Esophagus muscularis mucosa (tissue), 4 donors: ENCODE measurements at regions not wholly inside any gene's neighbourhood (a gene's known extent, or its start where the extent isn't known, plus 50 kb on each side); places are given as distances from the start of the nearest gene placed in this dataset.

Source experiments
- DNase-seq: peaks from one replicate; pipeline ENCODE4 v3.0.0-alpha.2; 2017; ENCODE audit errors: extremely low spot score
- H3K27ac ChIP-seq, 4 donors: fragments of 200-600 bp; sonication (generic); replicated peaks in 1 of 4; 1 replicate in 3 of 4; 2 replicates in 1 of 4; pipeline ENCODE4 v1.5.1; 2016 to 2019; ENCODE audit warnings: mild to moderate bottlenecking in 1 of 4
- H3K27me3 ChIP-seq, 4 donors: fragments of 200-600 bp; sonication (generic); one replicate each; pipeline versions ENCODE4 v1.5.1 to v1.6.0; 2016 to 2019
- H3K36me3 ChIP-seq, 4 donors: fragments of 200-600 bp; sonication (generic); one replicate each; pipeline ENCODE4 v1.5.1; 2016 to 2019
- H3K4me1 ChIP-seq, 4 donors: fragments of 200-600 bp; sonication (generic); one replicate each; pipeline ENCODE4 v1.5.1; 2016 to 2019
- H3K4me3 ChIP-seq, 4 donors: fragments of 200-600 bp; sonication (generic); 1 replicate in 2 of 4; 2 replicates in 2 of 4; pipeline ENCODE4 v1.5.1; 2016 to 2019; ENCODE audit warnings: mild to moderate bottlenecking in 4 of 4, moderate library complexity in 1 of 4
- H3K9me3 ChIP-seq, 4 donors: fragments of 200-600 bp; sonication (generic); 1 replicate in 3 of 4; 2 replicates in 1 of 4; pipeline ENCODE4 v1.5.1; 2016 to 2019
- CTCF ChIP-seq, 3 experiments: fragments of 200-600 bp in 2 of 3; fragments of 450-650 bp in 1 of 3; sonication (generic) in 2 of 3; IDR thresholded peaks; one replicate each; pipeline ENCODE4 v1.5.1; 2017 to 2019; ENCODE audit warnings: antibody characterized with exemption in 3 of 3, mild to moderate bottlenecking in 2 of 3, moderate library complexity in 1 of 3
- EP300 ChIP-seq: sonication (generic); formaldehyde crosslinking; IDR thresholded peaks from one replicate; pipeline ENCODE4 v1.6.1; 2017; ENCODE audit warnings: antibody characterized with exemption
- POLR2A ChIP-seq: fragments of 450-650 bp; IDR thresholded peaks from one replicate; pipeline ENCODE4 v1.6.1; 2017; ENCODE audit warnings: antibody characterized with exemption, moderate library complexity, mild to moderate bottlenecking, low read depth
- POLR2AphosphoS5 ChIP-seq, 2 donors: sonication (generic); formaldehyde crosslinking; IDR thresholded peaks; one replicate each; pipeline ENCODE4 v1.6.1; 2017; ENCODE audit warnings: antibody characterized with exemption in 2 of 2
- WGBS: methylation state at CpG from one replicate; pipeline ENCODE4 v1.1.5; 2018; 5-methylcytosine and 5-hydroxymethylcytosine counted together
- intact Hi-C: fragments of 100-400 bp; cut with DNase I; formaldehyde crosslinking; loops from one replicate; pipeline ENCODE4 v1.15.1; 2023

GRCh38 chr1:87866416-87866815 is 537.7 kb downstream of the LMO4 start:
- H3K4me3 ChIP-seq, result no peak overlapping the region
- H3K9me3 ChIP-seq, result peaks cover 0 to 7% (median 0%) of the 10 kb centered on the region in 4 donors
- DNase-seq, result no peak
- TF ChIP-seq POLR2A, result no peak
- no peak for TF ChIP-seq POLR2AphosphoS5 (IDR thresholded peaks at IDR 0.05)
- TF ChIP-seq EP300, result no peak
- TF ChIP-seq CTCF (IDR thresholded peaks at IDR 0.05), result no peak
- 89% methylated on average over 3 of the region's 3 CpGs for WGBS
- no peaks in the 10 kb centered on the region for H3K4me1 ChIP-seq
- no peaks in the 10 kb centered on the region for H3K27me3 ChIP-seq
- intact Hi-C loops, result no loop called here
- H3K27ac ChIP-seq, result no peak overlapping the region
- H3K36me3 ChIP-seq, result no peaks in the 10 kb centered on the region

- H3K4me3 ChIP-seq, result no peak overlapping the region
- H3K4me1 ChIP-seq, result no peaks in the 10 kb centered on the region
- H3K36me3 ChIP-seq, result no peaks in the 10 kb centered on the region
- no peak for DNase-seq
- H3K27ac ChIP-seq, result no peak overlapping the region
- no peaks in the 10 kb centered on the region for H3K27me3 ChIP-seq
- TF ChIP-seq CTCF (IDR thresholded peaks at IDR 0.05), result no peak
- TF ChIP-seq EP300, result no peak
- TF ChIP-seq POLR2AphosphoS5 (IDR thresholded peaks at IDR 0.05), result no peak
- TF ChIP-seq POLR2A, result no peak
- 65% methylated on average over 1 of the region's 1 CpG for WGBS
- peaks cover 0 to 7% (median 0%) of the 10 kb centered on the region in 4 donors for H3K9me3 ChIP-seq
- intact Hi-C loops, result no loop called here
These were observed 538.9 kb downstream of the LMO4 start for GRCh38 chr1:87867626-87868025.

GRCh38 chr1:87869567-87869966 is 540.9 kb downstream of the LMO4 start:
- TF ChIP-seq POLR2AphosphoS5 (IDR thresholded peaks at IDR 0.05) (no peak), POLR2A (no peak), EP300 (no peak), CTCF (IDR thresholded peaks at IDR 0.05) (no peak)
- Histone ChIP-seq H3K4me1 (no peaks in the 10 kb centered on the region), H3K27me3 (no peaks in the 10 kb centered on the region), H3K27ac (no peak overlapping the region), H3K36me3 (no peaks in the 10 kb centered on the region), H3K9me3 (peaks cover 0 to 7% (median 0%) of the 10 kb centered on the region in 4 donors), H3K4me3 (no peak overlapping the region)
- DNase-seq, result no peak
- intact Hi-C loops, result no loop called here
- WGBS, result 75% methylated on average over 1 of the region's 1 CpG

GRCh38 chr1:87872189-87872588 is 543.5 kb downstream of the LMO4 start:
- no peak overlapping the region for H3K4me3 ChIP-seq
- DNase-seq, result no peak
- no peaks in the 10 kb centered on the region for H3K36me3 ChIP-seq
- intact Hi-C loops, result no loop called here
- no peaks in the 10 kb centered on the region for H3K9me3 ChIP-seq
- no peaks in the 10 kb centered on the region for H3K27me3 ChIP-seq
- H3K27ac ChIP-seq, result no peak overlapping the region
- no peaks in the 10 kb centered on the region for H3K4me1 ChIP-seq
- TF ChIP-seq POLR2AphosphoS5 (IDR thresholded peaks at IDR 0.05) (no peak), EP300 (no peak), POLR2A (no peak), CTCF (IDR thresholded peaks at IDR 0.05) (no peak)
- 98% methylated on average over 2 of the region's 2 CpGs for WGBS

GRCh38 chr1:87872692-87873091 is 544.0 kb downstream of the LMO4 start:
- Histone ChIP-seq H3K36me3 (no peaks in the 10 kb centered on the region), H3K4me3 (no peak overlapping the region), H3K4me1 (no peaks in the 10 kb centered on the region), H3K27ac (no peak overlapping the region), H3K27me3 (no peaks in the 10 kb centered on the region), H3K9me3 (no peaks in the 10 kb centered on the region)
- intact Hi-C loops, result no loop called here
- DNase-seq, result no peak
- 90% methylated on average over 3 of the region's 3 CpGs for WGBS
- TF ChIP-seq POLR2A, result no peak
- TF ChIP-seq POLR2AphosphoS5 (IDR thresholded peaks at IDR 0.05), result no peak
- no peak for TF ChIP-seq EP300
- no peak for TF ChIP-seq CTCF (IDR thresholded peaks at IDR 0.05)
